ENCODE measurements at regions not wholly inside any gene's neighbourhood (a gene's known extent, or its start where the extent isn't known, plus 50 kb on each side); places are given as distances from the start of the nearest gene placed in this dataset.

- no peak for DNase-seq
- no peaks in the 10 kb centered on the region for H3K27me3 ChIP-seq
- H3K9me3 ChIP-seq: no peaks in the 10 kb centered on the region
- no peaks in the 10 kb centered on the region for H3K36me3 ChIP-seq
- no peaks in the 10 kb centered on the region for H3K4me1 ChIP-seq
- ATAC-seq: no peak
- no peak for TF ChIP-seq POLR2A (IDR thresholded peaks at IDR 0.05)
- TF ChIP-seq, protein P1, sequence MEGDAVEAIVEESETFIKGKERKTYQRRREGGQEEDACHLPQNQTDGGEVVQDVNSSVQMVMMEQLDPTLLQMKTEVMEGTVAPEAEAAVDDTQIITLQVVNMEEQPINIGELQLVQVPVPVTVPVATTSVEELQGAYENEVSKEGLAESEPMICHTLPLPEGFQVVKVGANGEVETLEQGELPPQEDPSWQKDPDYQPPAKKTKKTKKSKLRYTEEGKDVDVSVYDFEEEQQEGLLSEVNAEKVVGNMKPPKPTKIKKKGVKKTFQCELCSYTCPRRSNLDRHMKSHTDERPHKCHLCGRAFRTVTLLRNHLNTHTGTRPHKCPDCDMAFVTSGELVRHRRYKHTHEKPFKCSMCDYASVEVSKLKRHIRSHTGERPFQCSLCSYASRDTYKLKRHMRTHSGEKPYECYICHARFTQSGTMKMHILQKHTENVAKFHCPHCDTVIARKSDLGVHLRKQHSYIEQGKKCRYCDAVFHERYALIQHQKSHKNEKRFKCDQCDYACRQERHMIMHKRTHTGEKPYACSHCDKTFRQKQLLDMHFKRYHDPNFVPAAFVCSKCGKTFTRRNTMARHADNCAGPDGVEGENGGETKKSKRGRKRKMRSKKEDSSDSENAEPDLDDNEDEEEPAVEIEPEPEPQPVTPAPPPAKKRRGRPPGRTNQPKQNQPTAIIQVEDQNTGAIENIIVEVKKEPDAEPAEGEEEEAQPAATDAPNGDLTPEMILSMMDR (IDR thresholded peaks at IDR 0.05 in 4 of 5, conservative IDR thresholded peaks at IDR 0.05 in 1 of 5): no peak
- in situ Hi-C loops (cut with MboI; ENCODE audit: low sequenced_read_pairs in 4 of 4): no loop called here
- intact Hi-C loops (cut with DNase I; ENCODE audit: low total_unique reads): no loop called here
- H3K4me3 ChIP-seq: no peak overlapping the region
- no peak overlapping the region for H3K27ac ChIP-seq
Measured at GRCh38 chr14:22185191-22185590, 403.8 kb downstream of the DAD1 start.

- no peaks in the 10 kb centered on the region for H3K4me1 ChIP-seq
- ATAC-seq (no peak), DNase-seq (no peak)
- H3K4me3 ChIP-seq: no peak overlapping the region
- TF ChIP-seq, protein P1 (IDR thresholded peaks at IDR 0.05 in 4 of 5, conservative IDR thresholded peaks at IDR 0.05 in 1 of 5): no peak
- TF ChIP-seq POLR2A (IDR thresholded peaks at IDR 0.05): no peak
- in situ Hi-C loops (cut with MboI; ENCODE audit: low sequenced_read_pairs in 4 of 4): no loop called here
- no peaks in the 10 kb centered on the region for H3K27me3 ChIP-seq
- intact Hi-C loops (cut with DNase I; ENCODE audit: low total_unique reads): no loop called here
- H3K27ac ChIP-seq: no peak overlapping the region
- no peaks in the 10 kb centered on the region for H3K9me3 ChIP-seq
- H3K36me3 ChIP-seq: no peaks in the 10 kb centered on the region
Measured at GRCh38 chr14:22184830-22185168, 404.2 kb downstream of the DAD1 start.

GRCh38 chr14:22184157-22184829 is 404.7 kb downstream of the DAD1 start:
- DNase-seq: no peak
- in situ Hi-C loops (cut with MboI; ENCODE audit: low sequenced_read_pairs in 4 of 4): no loop called here
- H3K4me3 ChIP-seq: no peak overlapping the region
- TF ChIP-seq POLR2A (IDR thresholded peaks at IDR 0.05): no peak
- TF ChIP-seq, protein P1 (IDR thresholded peaks at IDR 0.05 in 4 of 5, conservative IDR thresholded peaks at IDR 0.05 in 1 of 5): no peak
- H3K27ac ChIP-seq: no peak overlapping the region
- no peaks in the 10 kb centered on the region for H3K9me3 ChIP-seq
- intact Hi-C loops (cut with DNase I; ENCODE audit: low total_unique reads): no loop called here
- no peaks in the 10 kb centered on the region for H3K27me3 ChIP-seq
- no peaks in the 10 kb centered on the region for H3K36me3 ChIP-seq
- H3K4me1 ChIP-seq: no peaks in the 10 kb centered on the region
- ATAC-seq: no peak

DNA sequence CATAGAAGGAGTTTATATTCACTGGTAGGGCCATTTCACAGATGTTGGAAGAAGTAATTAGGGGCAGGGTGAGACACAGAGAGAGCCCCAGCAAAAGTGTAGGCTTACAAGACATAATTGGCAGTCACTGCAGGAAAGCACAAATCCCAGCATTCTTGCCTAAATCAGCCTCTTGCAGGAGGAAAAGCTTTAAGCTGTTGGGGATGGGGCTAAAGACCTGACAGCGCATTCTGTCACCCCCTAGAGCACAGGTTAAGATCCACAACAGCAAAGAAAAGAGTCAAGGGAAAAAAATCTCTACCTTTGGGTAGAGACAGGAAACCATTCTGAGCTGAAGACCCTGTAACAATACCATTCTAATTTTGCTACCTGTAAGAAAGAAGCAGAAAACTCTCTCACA is 409.0 kb downstream of the DAD1 start:
- Histone ChIP-seq H3K9me3 (no peaks in the 10 kb centered on the region), H3K27ac (no peak overlapping the region), H3K36me3 (no peaks in the 10 kb centered on the region), H3K27me3 (no peaks in the 10 kb centered on the region), H3K4me1 (no peaks in the 10 kb centered on the region), H3K4me3 (no peak overlapping the region)
- TF ChIP-seq, protein P1 (IDR thresholded peaks at IDR 0.05 in 4 of 5, conservative IDR thresholded peaks at IDR 0.05 in 1 of 5): no peak
- TF ChIP-seq POLR2A (IDR thresholded peaks at IDR 0.05): no peak
- ATAC-seq (no peak), DNase-seq (no peak)
- in situ Hi-C loops (cut with MboI; ENCODE audit: low sequenced_read_pairs in 4 of 4): no loop called here
- intact Hi-C loops (cut with DNase I; ENCODE audit: low total_unique reads): no loop called here

DNA sequence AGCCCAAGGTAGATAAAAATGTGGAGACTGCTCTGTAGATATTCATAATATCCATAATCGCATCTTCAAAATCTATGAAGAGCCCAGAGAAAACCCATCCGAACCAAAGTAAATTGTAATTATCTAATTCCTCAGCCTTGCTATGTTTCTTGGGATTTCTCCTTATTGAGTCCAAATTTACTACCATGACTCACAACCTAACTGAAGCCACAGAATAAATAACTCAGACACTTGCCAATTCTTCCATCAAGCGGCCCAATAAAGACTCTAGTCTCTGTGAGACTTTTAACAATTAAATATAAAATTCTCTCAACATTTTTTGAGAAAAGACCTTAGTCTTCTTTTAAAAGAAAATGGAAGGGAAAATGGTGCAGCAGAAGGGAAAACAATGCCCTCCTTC is 409.8 kb downstream of the DAD1 start:
- TF ChIP-seq POLR2A (IDR thresholded peaks at IDR 0.05): no peak
- TF ChIP-seq, protein P1 (IDR thresholded peaks at IDR 0.05 in 4 of 5, conservative IDR thresholded peaks at IDR 0.05 in 1 of 5): no peak
- ATAC-seq: no peak

More for the DNA sequence above, 409.8 kb downstream of the DAD1 start:
- intact Hi-C loops (cut with DNase I; ENCODE audit: low total_unique reads): no loop called here
- H3K36me3 ChIP-seq: no peaks in the 10 kb centered on the region
- H3K27ac ChIP-seq: no peak overlapping the region
- H3K27me3 ChIP-seq: no peaks in the 10 kb centered on the region
- H3K4me1 ChIP-seq: no peaks in the 10 kb centered on the region
- H3K4me3 ChIP-seq: no peak overlapping the region
- DNase-seq: no peak
- in situ Hi-C loops (cut with MboI; ENCODE audit: low sequenced_read_pairs in 4 of 4): no loop called here
- H3K9me3 ChIP-seq: no peaks in the 10 kb centered on the region
